ENCODE measurements at regions not wholly inside any gene's neighbourhood (a gene's known extent, or its start where the extent isn't known, plus 50 kb on each side); places are given as distances from the start of the nearest gene placed in this dataset.

GRCh38 chr5:106163233-106163632, 1507.5 kb downstream of the EFNA5 start (continued):
- TF ChIP-seq MAX (IDR thresholded peaks at IDR 0.05): no peak

GRCh38 chr5:106159616-106160015, 1511.1 kb downstream of the EFNA5 start:
- H3K9ac ChIP-seq (ENCODE audit: low read length): no peak overlapping the region
- ChIA-PET POLR2A (no interaction called here), RAD21 (ENCODE audit: low non-redundant PET in 1 of 2, low total read pairs in 2 of 2, uncharacterized antibody in 2 of 2, unreplicated experiment in 2 of 2) (no interaction called here), CTCF (no interaction called here)
- no TSS peak for BruUV-seq (replicated peaks)
- no peak for TF ChIP-seq CBX3 (IDR thresholded peaks at IDR 0.05; ENCODE audit: low read depth)
- TF ChIP-seq YY1 (IDR thresholded peaks at IDR 0.05; ENCODE audit: extremely low read depth, insufficient replicate concordance, low read depth, low read length): no peak
- no peak for TF ChIP-seq MAX (IDR thresholded peaks at IDR 0.05)
- TF ChIP-seq FOSL1 (IDR thresholded peaks at IDR 0.05; ENCODE audit: low read depth): no peak
- TF ChIP-seq ZNF274 (IDR thresholded peaks at IDR 0.05; ENCODE audit: low read depth, low read length): no peak
- TF ChIP-seq EZH2phosphoT487 (IDR thresholded peaks at IDR 0.05; ENCODE audit: borderline replicate concordance): no peak
- no peak for TF ChIP-seq ELF1 (IDR thresholded peaks at IDR 0.05; ENCODE audit: borderline replicate concordance, low read depth)
- TF ChIP-seq SRF (IDR thresholded peaks at IDR 0.05; ENCODE audit: low read depth): no peak
- TF ChIP-seq ZBTB33 (IDR thresholded peaks at IDR 0.05; ENCODE audit: extremely low read depth, insufficient replicate concordance, low read length): no peak
- TF ChIP-seq SIN3A (IDR thresholded peaks at IDR 0.05; ENCODE audit: low read depth): no peak
- no peak for TF ChIP-seq POLR2AphosphoS5 (IDR thresholded peaks at IDR 0.05; ENCODE audit: low read depth, low read length)
- TF ChIP-seq JUND (IDR thresholded peaks at IDR 0.05): no peak
- TF ChIP-seq SP1 (IDR thresholded peaks at IDR 0.05; ENCODE audit: low read depth): no peak
- TF ChIP-seq POLR2A (IDR thresholded peaks at IDR 0.05; ENCODE audit: borderline replicate concordance, extremely low read depth, insufficient read depth, insufficient read length): no peak
- TF ChIP-seq ATF3 (IDR thresholded peaks at IDR 0.05): no peak
- TF ChIP-seq RAD21 (IDR thresholded peaks at IDR 0.05; ENCODE audit: low read depth): no peak
- no peak for TF ChIP-seq CTCF (IDR thresholded peaks at IDR 0.05 in 2 of 3, conservative IDR thresholded peaks at IDR 0.05 in 1 of 3; ENCODE audit: borderline replicate concordance in 1 of 3, insufficient read depth in 1 of 3, low read depth in 2 of 3, low read length in 2 of 3)
- no peaks in the 10 kb centered on the region for H3K36me3 ChIP-seq (ENCODE audit: control insufficient read depth in 1 of 2, insufficient read depth in 2 of 2, low read length in 2 of 2)
- H3K4me3 ChIP-seq (replicated peaks in 1 of 2; ENCODE audit: low read depth in 1 of 2, low read length in 2 of 2): no peak overlapping the region
- no peak for ATAC-seq
- H3K9me2 ChIP-seq (ENCODE audit: insufficient read depth): no peaks in the 10 kb centered on the region
- no peak for DNase-seq (ENCODE audit: low read depth, low spot score)
- no peaks in the 10 kb centered on the region for H3K4me1 ChIP-seq (ENCODE audit: control insufficient read depth in 1 of 2, insufficient read depth in 2 of 2, low read length in 2 of 2)
- H4K20me1 ChIP-seq (ENCODE audit: insufficient read depth): no peaks in the 10 kb centered on the region
- no peak overlapping the region for H3K27ac ChIP-seq (ENCODE audit: low read depth, low read length)
- no peak overlapping the region for H2AFZ ChIP-seq (ENCODE audit: low read depth, low read length, poor library complexity, severe bottlenecking)
- no peak overlapping the region for H3K4me2 ChIP-seq (ENCODE audit: low read length)
- intact Hi-C loops (cut with micrococcal nuclease): no loop called here
- H3K9me3 ChIP-seq (ENCODE audit: control insufficient read depth in 1 of 2, insufficient read depth in 1 of 2, low read depth in 1 of 2, low read length in 2 of 2): no peaks in the 10 kb centered on the region
- no peaks in the 10 kb centered on the region for H3K27me3 ChIP-seq (ENCODE audit: insufficient read depth, low read length)
- H3K79me2 ChIP-seq (ENCODE audit: insufficient read depth, low read length): no peaks in the 10 kb centered on the region

All from HCT116 (cell line).